Hematopoietic multipotent progenitor cell (in vitro differentiated cells): ENCODE measurements at regions not wholly inside any gene's neighbourhood (a gene's known extent, or its start where the extent isn't known, plus 50 kb on each side); places are given as distances from the start of the nearest gene placed in this dataset.
"Not testable (repeated sequence)": the region's sequence is repeated elsewhere in the genome, so short reads cannot be mapped to it uniquely, and the experiment has no call there.

Experiments used
- DNase-seq, 3 donors: peaks; one replicate each; pipeline ENCODE4 v3.0.0-alpha.2; 2011 to 2015; ENCODE audit warnings: low read depth in 2 of 3, low spot score in 2 of 3

DNA sequence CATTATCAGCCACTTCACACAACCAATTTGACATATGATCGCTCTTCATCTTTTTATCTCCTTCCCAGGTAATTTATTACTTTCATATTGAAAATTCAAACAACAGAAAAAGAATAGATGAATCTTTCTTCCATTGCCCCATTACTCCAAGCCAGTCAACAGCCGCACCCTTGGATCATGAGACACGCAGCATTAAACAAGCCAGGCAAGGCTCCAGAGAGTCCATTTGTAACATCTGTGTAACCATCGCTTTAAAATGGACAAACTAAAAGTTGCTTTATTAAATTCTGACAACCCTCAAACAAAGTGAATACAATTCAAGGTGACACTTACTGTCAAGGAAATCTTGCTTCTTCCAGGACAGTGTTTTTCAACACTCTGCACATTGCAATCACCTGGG lies 200.3 kb downstream of the EPM2A start:
- no peak for DNase-seq

DNA sequence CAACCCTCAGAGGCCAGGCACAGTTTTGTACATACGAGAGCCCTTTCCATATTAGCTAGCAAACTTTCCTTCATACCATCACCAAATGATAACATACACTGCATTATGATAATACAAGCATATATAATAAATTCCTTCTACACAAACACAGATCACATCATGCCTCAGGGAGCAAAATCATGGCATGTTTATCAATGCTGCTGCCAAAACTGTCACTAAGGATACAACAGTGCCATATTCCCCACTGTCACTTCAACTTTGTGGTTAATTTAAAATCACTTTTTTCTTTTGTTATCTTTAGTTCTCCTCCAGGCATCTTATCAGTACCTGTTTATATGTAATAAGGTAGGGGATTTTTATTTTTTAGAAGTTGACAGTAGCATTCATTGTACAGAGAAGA lies 196.3 kb downstream of the EPM2A start:
- no peak for DNase-seq

DNA sequence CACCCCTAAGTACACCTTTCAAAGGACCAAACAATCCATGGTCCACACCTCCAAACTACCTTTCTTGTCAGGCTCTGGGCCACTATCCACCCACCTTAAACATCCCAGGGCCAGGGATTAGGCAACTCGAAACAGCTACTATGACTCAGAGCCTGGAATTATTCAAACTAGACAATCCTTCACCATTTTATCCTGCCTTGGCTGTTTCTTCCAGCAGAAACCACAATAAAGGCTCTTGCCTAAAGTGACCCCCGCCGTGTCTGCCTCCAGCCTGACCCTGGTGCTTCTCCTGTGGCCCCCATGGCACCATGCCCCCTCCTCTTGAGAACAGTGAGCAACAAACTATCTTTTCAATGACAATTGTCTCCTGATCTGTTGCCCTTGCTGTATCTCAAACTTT lies 195.5 kb downstream of the EPM2A start:
- no peak for DNase-seq

DNA sequence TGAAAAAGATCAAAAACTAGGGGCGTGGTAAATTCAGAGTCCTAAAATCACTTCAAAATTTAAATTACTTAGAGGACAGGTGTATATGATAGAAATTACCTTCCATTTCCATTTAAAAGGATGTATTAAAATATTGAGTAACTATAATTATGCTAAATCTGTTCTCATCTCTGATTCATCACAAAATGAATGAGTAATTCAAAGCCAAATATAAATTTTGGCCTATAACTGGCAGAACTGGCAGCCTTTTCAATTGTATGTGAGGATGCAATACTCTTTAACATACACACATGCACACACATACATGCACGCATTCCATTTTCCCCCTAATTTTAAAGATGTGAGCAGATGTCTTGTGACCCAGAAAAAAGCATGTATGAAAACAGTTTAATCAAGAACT lies 194.6 kb downstream of the EPM2A start:
- DNase-seq = no peak

DNA sequence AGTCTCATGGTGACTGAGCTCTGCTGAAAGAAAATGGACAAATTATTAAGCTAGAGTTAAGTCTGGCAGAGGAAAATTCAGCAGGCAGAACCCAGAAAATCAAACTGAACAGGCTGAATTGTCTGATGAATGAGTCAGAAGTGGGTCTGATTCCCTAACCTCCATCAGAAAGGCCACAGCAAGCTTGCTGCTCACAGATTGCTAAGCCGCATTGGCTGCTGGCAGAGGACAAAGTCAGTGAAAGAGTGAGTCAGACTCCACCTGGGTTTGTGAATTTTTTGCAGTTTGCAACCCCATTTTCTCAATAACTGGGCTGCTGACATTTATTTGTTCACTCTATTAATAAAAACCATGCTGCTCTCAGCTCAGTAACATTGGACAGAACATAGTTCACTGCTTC lies 191.3 kb downstream of the EPM2A start:
- DNase-seq = no peak

DNA sequence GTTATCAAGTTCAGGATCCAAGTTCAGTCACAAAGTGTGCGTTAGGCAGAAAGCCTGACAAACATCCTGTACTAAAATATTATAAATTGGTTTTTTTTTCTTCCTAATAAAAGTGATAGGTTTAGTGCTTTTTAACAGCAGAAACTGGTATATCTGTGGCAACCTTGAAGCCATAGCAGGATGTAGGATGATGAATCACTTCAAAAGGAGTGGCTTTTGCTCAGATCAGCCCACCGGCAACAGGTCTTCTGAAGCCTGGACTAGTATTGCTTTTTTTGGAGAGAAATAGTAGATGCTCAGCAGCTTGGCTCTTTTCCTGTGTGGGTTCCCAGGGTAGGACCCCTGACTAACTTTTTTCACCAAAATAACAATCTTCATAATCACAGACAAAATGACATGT lies 190.8 kb downstream of the EPM2A start:
- no peak for DNase-seq

DNA sequence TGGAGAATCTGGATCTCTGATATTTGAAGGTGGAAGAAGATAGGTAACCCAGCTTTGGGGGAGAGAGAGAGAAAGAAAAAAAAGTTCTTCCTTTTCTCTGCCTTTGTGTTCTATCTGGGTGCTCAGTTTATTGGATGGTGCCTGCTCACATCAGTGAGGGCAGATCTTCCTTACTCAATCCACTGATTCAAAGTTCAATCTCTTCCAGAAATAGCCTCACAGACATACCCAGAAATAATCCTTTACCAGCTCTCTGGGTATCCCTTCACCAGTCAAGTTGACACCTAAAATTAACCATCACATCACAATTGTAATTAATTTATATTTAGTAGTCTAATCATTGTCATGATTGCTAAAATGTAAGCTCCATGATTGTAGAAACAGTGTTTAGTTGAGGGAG lies 189.1 kb downstream of the EPM2A start:
- no peak for DNase-seq

DNA sequence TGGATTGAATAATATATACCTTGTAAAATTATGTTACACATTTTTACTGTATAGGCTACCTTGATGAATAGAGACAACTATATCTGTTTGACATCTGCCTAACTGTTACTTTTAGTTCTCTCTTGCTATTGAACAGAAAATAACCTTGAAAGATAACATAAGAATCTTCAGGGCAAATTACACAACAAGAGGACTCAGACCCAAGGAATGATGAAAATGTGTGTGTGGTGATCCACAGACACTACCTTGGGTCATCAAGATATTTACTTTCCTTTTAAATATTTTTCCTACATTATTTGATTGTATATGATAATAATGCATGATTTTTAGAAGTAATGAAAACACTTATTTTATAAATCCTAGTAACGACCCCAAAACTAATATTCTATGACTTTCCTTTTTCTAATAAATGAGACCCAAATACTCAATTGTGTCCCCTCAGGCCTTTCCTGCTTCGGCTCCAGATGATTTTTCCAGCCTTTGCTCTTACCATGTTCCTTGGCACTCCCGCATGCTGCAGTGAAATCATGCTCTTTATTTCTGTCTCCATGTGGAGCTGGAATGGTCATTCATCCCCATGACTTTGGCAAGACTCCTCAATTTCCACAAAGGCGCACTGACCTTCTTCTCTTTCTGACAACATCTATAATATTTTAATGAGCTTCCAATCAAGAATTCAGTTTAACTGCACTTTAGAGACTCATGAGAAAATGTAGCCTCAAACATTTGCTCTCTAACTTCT lies 187.6 kb downstream of the EPM2A start:
- no peak for DNase-seq

DNA sequence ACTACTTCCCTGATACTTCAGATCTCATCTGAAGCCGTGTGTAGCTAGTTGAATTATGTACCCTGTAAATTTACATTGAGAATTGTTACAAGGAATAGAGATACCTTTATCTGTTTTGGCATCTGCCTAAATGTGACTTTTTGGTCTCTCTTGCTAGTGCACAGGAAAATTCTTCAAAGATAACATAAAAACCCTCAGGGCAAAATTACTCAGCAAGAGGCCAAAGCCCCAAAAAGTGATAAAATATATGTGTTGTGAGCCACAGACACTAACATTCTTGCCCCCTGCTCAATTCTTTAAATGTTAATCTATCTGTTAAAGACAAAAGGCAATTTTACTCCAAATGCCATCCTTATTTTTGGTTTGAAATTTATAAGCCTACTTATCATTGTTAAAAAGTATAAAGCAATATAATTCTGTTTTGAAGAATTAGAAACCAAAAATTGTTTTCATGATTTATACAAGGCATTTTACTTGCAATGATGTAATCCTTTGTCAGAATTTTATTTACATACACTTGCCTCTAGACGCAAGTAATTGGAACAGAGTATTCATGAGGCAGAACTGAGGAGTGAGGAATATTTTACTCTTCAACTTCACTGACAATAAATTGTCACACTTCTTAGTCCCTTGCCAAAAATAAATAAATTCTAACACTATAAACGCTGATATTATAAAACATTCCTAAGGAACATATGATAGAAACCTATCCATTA lies 186.2 kb downstream of the EPM2A start:
- DNase-seq = no peak

DNA sequence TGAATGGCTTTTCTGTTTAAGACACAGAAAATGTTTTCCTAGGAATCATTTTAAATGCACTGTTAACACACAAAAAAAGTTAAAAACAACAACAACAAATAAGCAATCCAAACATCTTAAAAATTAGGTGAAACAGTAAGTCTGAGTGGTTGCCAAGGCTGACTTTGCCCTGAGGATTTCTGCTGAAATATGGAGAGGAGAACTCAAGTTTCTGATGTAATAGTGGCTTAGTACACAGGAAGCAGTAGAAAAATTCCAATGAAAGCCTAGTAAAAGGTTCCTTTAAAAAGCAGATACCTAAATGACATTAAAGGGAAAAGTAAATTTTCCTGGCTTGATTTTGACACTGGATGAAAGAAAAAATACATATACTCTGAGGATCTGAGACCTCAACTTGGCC lies 184.2 kb downstream of the EPM2A start:
- no peak for DNase-seq

DNA sequence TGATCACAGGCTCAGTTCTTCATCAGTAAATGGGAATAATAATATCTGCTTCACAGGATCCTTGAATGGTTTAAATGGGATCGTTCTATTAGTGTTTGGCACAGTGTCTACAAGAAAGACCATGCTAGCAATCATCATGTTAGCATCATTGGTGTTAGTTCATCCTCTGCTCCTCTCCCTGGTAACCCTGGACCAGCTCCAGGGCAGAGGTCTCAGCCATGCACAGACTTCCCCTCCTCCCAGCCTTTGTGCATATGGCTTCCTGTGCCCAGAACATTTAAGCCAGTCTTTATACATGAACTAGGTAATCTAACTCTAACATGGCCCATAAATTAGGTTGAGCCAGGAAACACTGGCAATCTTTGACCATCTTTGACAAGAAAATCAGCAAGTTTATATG lies 180.2 kb downstream of the EPM2A start:
- DNase-seq = no peak

DNA sequence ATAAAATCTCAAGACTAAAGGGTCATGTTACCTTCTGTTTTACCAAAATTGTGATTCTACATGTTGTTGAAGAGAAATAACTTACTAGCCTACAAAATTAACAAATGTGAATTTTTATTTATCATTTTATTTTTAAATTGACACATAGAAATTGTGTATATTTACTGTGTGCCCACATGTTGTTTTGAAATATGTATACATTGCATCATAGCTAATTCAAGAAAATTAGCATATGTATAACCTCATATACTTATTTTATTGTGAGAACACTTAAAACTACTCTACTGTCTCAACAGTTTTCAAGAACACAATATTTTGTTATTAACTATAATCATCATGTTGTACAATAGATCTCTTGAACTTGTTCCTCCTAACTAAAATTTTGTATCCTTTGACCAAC lies 177.8 kb downstream of the EPM2A start:
- no peak for DNase-seq

DNA sequence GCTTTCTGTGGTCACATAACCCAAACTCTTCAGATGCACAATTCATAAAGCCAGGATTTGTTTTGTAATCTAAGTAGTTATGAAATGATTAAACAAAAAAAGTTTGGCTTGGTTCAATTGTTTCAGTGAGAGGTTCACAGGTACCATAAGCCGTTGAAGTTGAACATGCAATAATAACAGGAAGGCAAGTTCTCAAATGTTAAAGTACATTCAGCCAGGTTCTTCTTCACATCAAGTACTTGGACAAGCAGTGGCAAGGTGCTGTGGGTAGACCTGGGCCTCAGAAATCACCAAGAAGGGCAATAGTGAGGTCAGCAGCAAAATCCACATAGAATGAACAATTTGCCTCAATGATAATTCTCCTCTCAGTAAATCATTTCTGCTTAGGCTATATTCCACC lies 175.5 kb downstream of the EPM2A start:
- DNase-seq = no peak

DNA sequence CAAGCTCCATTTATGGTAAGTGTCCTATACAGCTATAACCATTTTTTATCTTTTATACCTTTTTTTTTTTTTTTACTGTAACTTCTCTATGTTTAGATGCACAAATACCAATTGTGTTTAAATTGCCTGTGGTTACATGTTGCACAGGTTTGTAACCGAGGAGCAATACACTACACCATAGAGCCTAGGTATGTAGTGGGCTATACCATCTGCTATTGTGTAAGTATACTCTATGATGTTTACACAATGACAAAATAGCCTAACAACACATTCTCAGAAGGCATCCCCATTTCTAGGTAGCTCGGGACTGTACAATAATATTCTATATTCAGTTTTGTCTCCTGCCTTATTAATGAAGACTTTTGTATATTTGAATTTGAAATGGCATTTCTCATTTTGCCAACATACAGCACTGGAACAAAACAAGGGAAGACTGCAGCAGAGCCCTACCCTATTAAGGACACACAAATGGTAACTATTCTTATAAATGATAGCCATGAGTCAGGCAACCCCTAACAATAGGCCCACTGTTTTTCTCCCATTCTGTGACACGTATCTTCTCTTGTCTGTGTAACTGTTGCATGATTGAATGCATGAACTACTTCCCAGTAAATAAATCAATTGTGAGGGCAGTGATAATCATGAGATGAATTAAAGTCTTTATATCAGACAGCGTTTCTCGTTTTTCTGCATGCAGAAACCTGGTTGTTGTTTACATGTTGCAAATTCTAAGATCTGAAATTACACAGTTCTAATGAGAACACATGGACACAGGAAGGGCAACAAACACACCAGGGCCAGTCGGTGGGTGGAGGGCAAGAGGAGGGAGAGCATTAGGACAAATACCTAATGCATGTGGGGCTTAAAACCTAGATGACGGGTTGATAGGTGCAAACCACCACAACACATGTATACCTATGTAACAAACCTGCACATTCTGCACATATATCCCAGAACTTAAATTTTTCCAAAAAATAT lies 173.9 kb downstream of the EPM2A start:
- DNase-seq = no peak

DNA sequence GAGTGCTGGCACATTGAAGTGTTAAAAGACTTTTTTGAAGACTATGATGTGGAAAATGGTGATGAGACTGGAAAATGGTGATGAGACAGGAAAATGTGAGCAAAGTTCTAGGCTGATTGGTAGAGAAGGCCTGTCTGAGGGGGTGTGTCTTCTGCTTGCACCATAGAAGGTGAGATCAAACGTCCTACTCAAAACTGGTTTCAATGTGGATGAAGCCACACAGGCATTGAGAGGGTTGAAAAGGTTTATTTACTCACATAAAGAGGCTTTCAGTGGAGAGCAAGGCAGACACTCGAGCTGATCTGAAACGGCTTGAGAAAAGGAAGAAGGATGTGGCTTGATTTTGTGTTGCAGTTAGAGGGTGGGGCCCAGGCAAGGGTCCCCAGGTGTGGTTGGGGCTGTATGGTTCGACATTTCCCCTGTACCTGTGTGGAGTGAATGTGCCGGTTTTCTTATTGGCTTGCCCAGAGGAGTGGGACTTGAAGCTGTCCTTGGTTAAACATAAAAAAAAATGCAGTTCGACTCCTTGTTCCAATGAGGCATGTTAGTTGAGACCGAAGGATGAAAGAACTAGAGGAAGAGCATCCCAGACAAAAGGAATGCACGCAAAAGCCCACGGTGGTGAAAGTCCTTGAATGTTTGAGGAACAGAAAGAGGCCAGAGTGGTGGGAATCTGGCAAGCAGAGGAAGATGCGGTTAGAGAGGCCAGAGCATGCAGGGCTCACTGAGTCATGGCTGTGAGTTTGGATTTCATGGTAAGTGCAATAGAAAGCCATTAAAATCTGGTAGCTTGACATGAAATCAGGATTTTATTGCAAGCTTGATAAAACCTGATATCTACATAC lies 172.3 kb downstream of the EPM2A start:
- DNase-seq = no peak

DNA sequence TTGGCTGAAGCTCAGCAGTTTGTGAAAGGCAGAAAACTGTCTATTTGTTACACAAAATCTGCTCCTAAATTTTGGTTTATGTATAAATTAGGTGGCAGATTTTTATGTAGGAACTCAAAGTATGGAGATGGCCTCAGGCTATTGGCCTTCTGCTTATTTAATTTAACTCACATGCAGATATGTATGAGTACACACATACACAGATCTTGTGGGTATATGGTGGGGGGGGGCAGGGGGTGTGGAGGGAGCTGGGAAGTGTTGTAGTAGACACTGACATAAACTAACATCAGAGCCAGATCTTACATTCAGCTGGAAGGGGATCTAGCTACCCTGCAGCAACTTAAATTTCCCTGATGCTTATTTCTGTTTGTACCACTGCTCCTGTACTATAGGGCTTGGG lies 170.8 kb downstream of the EPM2A start:
- DNase-seq = no peak

DNA sequence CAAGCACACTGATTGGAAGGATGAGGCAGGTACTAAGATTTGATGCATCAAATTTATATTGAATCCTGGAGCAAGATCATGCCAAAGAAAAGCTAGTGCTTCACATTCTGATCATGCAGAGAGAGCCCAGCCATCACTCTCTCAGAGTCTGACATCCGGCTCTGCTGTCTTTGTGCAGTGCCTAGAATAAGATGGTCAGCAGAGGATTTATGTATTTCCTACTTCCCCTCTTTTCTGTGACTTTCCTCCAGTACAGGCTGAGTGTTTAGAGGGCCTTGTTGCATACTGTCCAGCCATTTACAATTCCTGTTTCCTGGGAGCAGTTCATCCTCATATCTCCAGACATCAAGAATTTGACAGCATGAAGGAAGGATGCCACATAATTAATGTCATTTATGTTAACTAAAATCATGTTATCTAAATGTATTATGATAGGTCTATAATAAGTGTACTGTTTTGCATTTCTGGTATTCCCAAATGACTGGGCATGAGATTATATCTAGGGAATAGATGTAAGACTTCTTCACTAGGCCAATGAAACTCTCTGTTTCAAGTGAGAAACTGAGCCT lies 167.6 kb downstream of the EPM2A start:
- DNase-seq = no peak

DNA sequence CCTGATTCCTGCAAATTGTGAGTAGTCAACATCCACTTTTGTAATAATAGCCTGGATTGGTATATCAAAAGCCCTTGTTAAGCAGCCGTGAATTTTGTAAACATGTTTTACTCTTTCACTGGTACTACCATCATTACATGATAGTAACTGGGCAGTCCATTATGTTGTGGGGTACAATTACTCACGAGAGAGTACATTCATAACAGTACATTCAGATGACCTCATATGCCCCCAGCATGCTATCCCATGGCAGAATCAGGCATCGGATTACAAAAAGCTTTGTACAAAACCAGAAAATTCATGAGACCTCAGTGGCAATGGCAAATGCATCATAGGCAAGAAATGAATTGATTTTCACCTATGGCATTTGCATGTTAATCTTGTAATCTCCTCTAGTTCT lies 166.2 kb downstream of the EPM2A start:
- DNase-seq = no peak

DNA sequence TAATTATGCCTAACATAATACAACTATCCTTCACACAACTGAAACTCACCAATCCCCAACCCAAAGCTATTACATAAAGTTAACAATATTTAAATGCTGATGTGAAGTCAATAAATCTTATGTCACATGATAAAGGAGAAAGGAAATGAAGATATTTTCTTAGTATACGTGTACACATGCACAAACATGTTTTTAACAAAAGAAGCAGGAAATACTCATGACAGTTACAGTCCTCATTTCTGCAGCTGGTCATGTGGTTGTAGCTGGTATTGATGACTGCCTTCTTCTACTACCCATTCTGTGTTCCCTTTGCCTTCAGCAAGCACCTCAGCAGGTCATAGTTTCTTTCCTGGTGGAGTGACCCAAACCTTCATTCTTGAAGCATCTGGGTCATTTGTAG lies 165.0 kb downstream of the EPM2A start:
- not testable (repeated sequence) for DNase-seq

DNA sequence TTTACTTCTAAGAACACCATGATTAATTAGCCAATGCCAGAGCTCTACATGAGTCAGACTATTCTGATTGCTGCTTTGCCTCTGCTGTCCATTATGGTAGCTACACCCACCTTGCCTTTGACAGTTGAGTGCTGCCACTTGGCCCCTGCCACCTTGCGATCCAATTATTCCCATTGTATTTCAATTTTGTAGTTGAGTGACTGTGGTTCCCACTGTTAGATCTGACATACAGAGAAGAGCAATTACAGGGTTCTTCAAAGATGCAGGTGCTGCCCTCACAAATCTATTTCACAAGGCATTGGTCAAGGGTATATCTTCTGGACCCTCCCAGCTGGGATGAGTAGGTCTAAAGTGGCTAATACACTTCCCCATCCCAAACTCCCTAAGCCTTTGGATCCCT lies 161.1 kb downstream of the EPM2A start:
- DNase-seq = not testable (repeated sequence)
